ENCODE measurements at regions not wholly inside any gene's neighbourhood (a gene's known extent, or its start where the extent isn't known, plus 50 kb on each side); places are given as distances from the start of the nearest gene placed in this dataset.

- TF ChIP-seq, protein P1, sequence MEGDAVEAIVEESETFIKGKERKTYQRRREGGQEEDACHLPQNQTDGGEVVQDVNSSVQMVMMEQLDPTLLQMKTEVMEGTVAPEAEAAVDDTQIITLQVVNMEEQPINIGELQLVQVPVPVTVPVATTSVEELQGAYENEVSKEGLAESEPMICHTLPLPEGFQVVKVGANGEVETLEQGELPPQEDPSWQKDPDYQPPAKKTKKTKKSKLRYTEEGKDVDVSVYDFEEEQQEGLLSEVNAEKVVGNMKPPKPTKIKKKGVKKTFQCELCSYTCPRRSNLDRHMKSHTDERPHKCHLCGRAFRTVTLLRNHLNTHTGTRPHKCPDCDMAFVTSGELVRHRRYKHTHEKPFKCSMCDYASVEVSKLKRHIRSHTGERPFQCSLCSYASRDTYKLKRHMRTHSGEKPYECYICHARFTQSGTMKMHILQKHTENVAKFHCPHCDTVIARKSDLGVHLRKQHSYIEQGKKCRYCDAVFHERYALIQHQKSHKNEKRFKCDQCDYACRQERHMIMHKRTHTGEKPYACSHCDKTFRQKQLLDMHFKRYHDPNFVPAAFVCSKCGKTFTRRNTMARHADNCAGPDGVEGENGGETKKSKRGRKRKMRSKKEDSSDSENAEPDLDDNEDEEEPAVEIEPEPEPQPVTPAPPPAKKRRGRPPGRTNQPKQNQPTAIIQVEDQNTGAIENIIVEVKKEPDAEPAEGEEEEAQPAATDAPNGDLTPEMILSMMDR (IDR thresholded peaks at IDR 0.05) = no peak
- no peaks in the 10 kb centered on the region for H3K9me3 ChIP-seq
- no peak for ATAC-seq (ENCODE audit: insufficient number of reproducible peaks, low FRiP score, low read depth)
- no peak overlapping the region for H3K4me3 ChIP-seq
- no peaks in the 10 kb centered on the region for H3K36me3 ChIP-seq
- H3K27me3 ChIP-seq (replicated peaks; ENCODE audit: insufficient read depth) = no peaks in the 10 kb centered on the region
- H3K4me1 ChIP-seq (ENCODE audit: control insufficient read depth in 1 of 2, low read depth in 2 of 2) = no peaks in the 10 kb centered on the region
- no peak for DNase-seq (ENCODE audit: low spot score)
- no peak overlapping the region for H3K27ac ChIP-seq
Measured at GRCh38 chr2:163541943-163542342, 193.9 kb downstream of the FIGN start.

GRCh38 chr2:163541495-163541894, 194.3 kb downstream of the FIGN start:
- DNase-seq (ENCODE audit: low spot score) (no peak), ATAC-seq (ENCODE audit: insufficient number of reproducible peaks, low FRiP score, low read depth) (no peak)
- H3K4me1 ChIP-seq (ENCODE audit: control insufficient read depth in 1 of 2, low read depth in 2 of 2) = no peaks in the 10 kb centered on the region
- no peak overlapping the region for H3K4me3 ChIP-seq
- TF ChIP-seq, protein P1 (IDR thresholded peaks at IDR 0.05) = no peak
- H3K27me3 ChIP-seq (replicated peaks; ENCODE audit: insufficient read depth) = no peaks in the 10 kb centered on the region
- H3K36me3 ChIP-seq = no peaks in the 10 kb centered on the region
- H3K9me3 ChIP-seq = no peaks in the 10 kb centered on the region
- no peak overlapping the region for H3K27ac ChIP-seq

DNA sequence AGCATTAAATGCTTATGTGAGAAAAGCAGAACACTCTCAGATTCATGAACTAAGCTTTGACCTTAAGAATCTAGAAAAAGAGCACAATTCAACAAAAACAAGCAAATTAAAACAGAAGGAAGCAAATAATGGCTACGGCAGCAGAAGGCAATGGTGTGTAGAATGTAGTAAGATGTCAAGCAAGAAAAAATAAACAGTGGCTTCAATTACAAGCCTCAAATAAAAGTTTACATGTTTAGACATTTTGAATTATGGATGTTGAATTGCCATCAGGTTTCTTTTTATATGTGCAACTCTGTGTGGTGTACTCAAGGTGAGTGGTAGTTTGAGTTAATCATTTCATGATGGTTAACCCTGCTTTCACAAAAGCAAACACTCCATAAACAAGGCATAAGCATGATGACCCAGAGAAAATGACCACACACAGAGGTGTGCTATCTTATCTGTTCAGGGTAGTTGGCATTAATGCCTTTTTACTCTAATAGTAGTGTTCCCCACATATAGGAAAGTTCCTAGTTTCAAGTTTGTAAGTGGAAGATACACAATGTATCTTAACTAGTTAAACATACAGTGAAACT, 207.1 kb downstream of the FIGN start:
- DNase-seq (ENCODE audit: low spot score) (no peak), ATAC-seq (ENCODE audit: insufficient number of reproducible peaks, low FRiP score, low read depth) (no peak)
- Histone ChIP-seq H3K4me3 (no peak overlapping the region), H3K4me1 (ENCODE audit: control insufficient read depth in 1 of 2, low read depth in 2 of 2) (no peaks in the 10 kb centered on the region), H3K9me3 (peaks cover 5% of the 10 kb centered on the region), H3K27ac (no peak overlapping the region), H3K36me3 (no peaks in the 10 kb centered on the region), H3K27me3 (replicated peaks; ENCODE audit: insufficient read depth) (no peaks in the 10 kb centered on the region)
- TF ChIP-seq, protein P1 (IDR thresholded peaks at IDR 0.05) = no peak

GRCh38 chr2:163527381-163527780, 208.4 kb downstream of the FIGN start:
- H3K36me3 ChIP-seq = no peaks in the 10 kb centered on the region
- H3K27ac ChIP-seq = no peak overlapping the region
- no peak for ATAC-seq (ENCODE audit: insufficient number of reproducible peaks, low FRiP score, low read depth)
- H3K4me1 ChIP-seq (ENCODE audit: control insufficient read depth in 1 of 2, low read depth in 2 of 2) = no peaks in the 10 kb centered on the region
- TF ChIP-seq, protein P1 (IDR thresholded peaks at IDR 0.05) = no peak
- peaks cover 5% of the 10 kb centered on the region for H3K9me3 ChIP-seq
- no peak for DNase-seq (ENCODE audit: low spot score)
- H3K4me3 ChIP-seq = no peak overlapping the region
- H3K27me3 ChIP-seq (replicated peaks; ENCODE audit: insufficient read depth) = no peaks in the 10 kb centered on the region

DNA sequence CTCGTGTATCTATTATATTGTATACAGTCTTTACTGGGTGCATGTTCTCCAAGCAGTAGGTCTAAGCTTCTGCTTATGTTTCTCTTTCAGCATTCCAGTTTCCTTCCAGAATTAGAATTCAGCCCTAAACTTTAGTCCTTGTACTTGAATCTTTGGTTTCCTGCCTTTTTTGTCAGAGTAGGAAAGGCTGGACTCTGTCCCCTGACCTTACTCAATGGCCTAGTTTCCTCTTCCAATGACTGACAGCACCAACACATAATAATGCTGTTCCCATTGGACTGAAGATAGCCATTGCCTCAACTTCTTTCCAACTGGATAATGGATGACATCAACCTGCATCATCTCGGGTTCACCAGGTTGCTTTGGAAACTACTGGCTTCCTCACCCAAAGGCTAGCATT, 217.0 kb downstream of the FIGN start:
- ATAC-seq (ENCODE audit: insufficient number of reproducible peaks, low FRiP score, low read depth) = no peak

More for the DNA sequence above, 217.0 kb downstream of the FIGN start:
- Histone ChIP-seq H3K36me3 (no peaks in the 10 kb centered on the region), H3K4me1 (ENCODE audit: control insufficient read depth in 1 of 2, low read depth in 2 of 2) (no peaks in the 10 kb centered on the region), H3K4me3 (no peak overlapping the region), H3K9me3 (no peaks in the 10 kb centered on the region), H3K27me3 (replicated peaks; ENCODE audit: insufficient read depth) (no peaks in the 10 kb centered on the region), H3K27ac (no peak overlapping the region)
- DNase-seq (ENCODE audit: low spot score) = no peak
- TF ChIP-seq, protein P1 (IDR thresholded peaks at IDR 0.05) = no peak

Data from thoracic aorta (tissue), 2 donors.